ENCODE measurements at regions not wholly inside any gene's neighbourhood (a gene's known extent, or its start where the extent isn't known, plus 50 kb on each side); places are given as distances from the start of the nearest gene placed in this dataset.

DNA sequence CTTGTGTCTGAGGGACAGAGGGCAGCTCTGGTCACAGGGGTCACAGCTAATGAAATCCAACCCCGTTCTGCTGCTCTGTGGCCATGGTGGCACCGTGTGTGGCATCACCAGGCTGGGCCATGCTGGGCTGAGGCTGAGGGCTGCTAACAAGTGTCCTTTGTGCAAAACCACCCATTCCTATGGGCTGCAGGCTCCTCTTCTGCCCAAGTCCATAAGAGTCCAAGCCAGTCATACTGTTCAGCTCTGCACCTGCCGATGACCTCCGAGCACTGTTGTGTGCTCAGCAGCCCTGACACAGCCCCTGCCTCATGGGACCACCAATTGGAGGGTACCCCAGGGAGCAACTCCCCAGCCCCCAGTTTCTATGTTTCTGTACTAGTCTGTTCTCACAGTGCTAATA, 133.1 kb downstream of the WDR11 start:
- no peak overlapping the region for H3K27ac ChIP-seq (ENCODE audit: low read length)
- H3K4me3 ChIP-seq (ENCODE audit: low read length) = no peak overlapping the region
- TF ChIP-seq TAF1 (IDR thresholded peaks at IDR 0.05; ENCODE audit: low read depth) = no peak
- TF ChIP-seq, protein P1, sequence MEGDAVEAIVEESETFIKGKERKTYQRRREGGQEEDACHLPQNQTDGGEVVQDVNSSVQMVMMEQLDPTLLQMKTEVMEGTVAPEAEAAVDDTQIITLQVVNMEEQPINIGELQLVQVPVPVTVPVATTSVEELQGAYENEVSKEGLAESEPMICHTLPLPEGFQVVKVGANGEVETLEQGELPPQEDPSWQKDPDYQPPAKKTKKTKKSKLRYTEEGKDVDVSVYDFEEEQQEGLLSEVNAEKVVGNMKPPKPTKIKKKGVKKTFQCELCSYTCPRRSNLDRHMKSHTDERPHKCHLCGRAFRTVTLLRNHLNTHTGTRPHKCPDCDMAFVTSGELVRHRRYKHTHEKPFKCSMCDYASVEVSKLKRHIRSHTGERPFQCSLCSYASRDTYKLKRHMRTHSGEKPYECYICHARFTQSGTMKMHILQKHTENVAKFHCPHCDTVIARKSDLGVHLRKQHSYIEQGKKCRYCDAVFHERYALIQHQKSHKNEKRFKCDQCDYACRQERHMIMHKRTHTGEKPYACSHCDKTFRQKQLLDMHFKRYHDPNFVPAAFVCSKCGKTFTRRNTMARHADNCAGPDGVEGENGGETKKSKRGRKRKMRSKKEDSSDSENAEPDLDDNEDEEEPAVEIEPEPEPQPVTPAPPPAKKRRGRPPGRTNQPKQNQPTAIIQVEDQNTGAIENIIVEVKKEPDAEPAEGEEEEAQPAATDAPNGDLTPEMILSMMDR (IDR thresholded peaks at IDR 0.05; ENCODE audit: poor library complexity, severe bottlenecking) = no peak
- TF ChIP-seq SMC3 (conservative IDR thresholded peaks at IDR 0.05; ENCODE audit: poor library complexity) = no peak
- TF ChIP-seq POLR2AphosphoS5 (IDR thresholded peaks at IDR 0.05) = no peak
- no peak for TF ChIP-seq EZH2 (IDR thresholded peaks at IDR 0.05; ENCODE audit: borderline replicate concordance, insufficient read depth, low read length, poor library complexity, severe bottlenecking)
- TF ChIP-seq, protein P2, sequence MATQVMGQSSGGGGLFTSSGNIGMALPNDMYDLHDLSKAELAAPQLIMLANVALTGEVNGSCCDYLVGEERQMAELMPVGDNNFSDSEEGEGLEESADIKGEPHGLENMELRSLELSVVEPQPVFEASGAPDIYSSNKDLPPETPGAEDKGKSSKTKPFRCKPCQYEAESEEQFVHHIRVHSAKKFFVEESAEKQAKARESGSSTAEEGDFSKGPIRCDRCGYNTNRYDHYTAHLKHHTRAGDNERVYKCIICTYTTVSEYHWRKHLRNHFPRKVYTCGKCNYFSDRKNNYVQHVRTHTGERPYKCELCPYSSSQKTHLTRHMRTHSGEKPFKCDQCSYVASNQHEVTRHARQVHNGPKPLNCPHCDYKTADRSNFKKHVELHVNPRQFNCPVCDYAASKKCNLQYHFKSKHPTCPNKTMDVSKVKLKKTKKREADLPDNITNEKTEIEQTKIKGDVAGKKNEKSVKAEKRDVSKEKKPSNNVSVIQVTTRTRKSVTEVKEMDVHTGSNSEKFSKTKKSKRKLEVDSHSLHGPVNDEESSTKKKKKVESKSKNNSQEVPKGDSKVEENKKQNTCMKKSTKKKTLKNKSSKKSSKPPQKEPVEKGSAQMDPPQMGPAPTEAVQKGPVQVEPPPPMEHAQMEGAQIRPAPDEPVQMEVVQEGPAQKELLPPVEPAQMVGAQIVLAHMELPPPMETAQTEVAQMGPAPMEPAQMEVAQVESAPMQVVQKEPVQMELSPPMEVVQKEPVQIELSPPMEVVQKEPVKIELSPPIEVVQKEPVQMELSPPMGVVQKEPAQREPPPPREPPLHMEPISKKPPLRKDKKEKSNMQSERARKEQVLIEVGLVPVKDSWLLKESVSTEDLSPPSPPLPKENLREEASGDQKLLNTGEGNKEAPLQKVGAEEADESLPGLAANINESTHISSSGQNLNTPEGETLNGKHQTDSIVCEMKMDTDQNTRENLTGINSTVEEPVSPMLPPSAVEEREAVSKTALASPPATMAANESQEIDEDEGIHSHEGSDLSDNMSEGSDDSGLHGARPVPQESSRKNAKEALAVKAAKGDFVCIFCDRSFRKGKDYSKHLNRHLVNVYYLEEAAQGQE (IDR thresholded peaks at IDR 0.05; ENCODE audit: borderline replicate concordance) = no peak
- no peak for TF ChIP-seq MXI1 (conservative IDR thresholded peaks at IDR 0.05; ENCODE audit: poor library complexity, severe bottlenecking)
- no peak for TF ChIP-seq EP300 (conservative IDR thresholded peaks at IDR 0.05; ENCODE audit: poor library complexity, severe bottlenecking)
- TF ChIP-seq RAD21 (conservative IDR thresholded peaks at IDR 0.05) = no peak
- H3K9me2 ChIP-seq (ENCODE audit: insufficient read depth, low read length) = no peaks in the 10 kb centered on the region
- H3K27me3 ChIP-seq (ENCODE audit: insufficient read depth, low read depth, low read length) = peaks cover 17% of the 10 kb centered on the region
- no peaks in the 10 kb centered on the region for H3K36me3 ChIP-seq (ENCODE audit: insufficient read depth, low read length)
- H3K9me3 ChIP-seq (ENCODE audit: low read length) = no peaks in the 10 kb centered on the region
- no peaks in the 10 kb centered on the region for H3F3A ChIP-seq (ENCODE audit: insufficient read depth, low read length, poor library complexity, severe bottlenecking)
- no peak overlapping the region for H3K4me2 ChIP-seq (ENCODE audit: low read length)
- no peak overlapping the region for H3K9ac ChIP-seq (ENCODE audit: low read length)
- no peaks in the 10 kb centered on the region for H3K79me2 ChIP-seq (replicated peaks; ENCODE audit: insufficient read depth, low read length)
- H4K20me1 ChIP-seq (ENCODE audit: insufficient read depth) = no peaks in the 10 kb centered on the region
- H2AFZ ChIP-seq (ENCODE audit: low read depth, low read length) = no peak overlapping the region

DNA sequence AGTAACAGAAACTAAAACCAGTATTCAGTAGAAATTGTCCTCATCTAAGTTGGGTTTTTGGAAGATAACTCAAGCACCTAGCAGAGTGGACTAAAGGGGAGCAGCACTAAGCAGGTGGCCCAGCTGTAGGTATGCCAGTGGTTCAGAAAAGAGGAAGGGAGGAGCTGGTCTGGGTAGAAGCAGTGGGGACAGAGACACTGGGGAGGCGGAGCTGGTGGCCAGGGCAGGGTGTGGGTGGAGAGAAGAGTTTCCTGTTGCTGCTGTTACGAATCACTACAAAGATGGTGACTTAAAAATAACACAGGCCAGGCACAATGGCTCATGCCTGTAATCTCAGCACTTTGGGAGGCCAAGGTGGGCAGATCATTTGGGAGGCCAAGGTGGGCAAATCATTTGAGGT, 136.2 kb downstream of the WDR11 start:
- TF ChIP-seq MXI1 (conservative IDR thresholded peaks at IDR 0.05; ENCODE audit: poor library complexity, severe bottlenecking) (no peak), SMC3 (conservative IDR thresholded peaks at IDR 0.05; ENCODE audit: poor library complexity) (no peak), RAD21 (conservative IDR thresholded peaks at IDR 0.05) (no peak), EZH2 (IDR thresholded peaks at IDR 0.05; ENCODE audit: borderline replicate concordance, insufficient read depth, low read length, poor library complexity, severe bottlenecking) (no peak), TAF1 (IDR thresholded peaks at IDR 0.05; ENCODE audit: low read depth) (no peak), EP300 (conservative IDR thresholded peaks at IDR 0.05; ENCODE audit: poor library complexity, severe bottlenecking) (no peak), POLR2AphosphoS5 (IDR thresholded peaks at IDR 0.05) (no peak)
- TF ChIP-seq, protein P1 (IDR thresholded peaks at IDR 0.05; ENCODE audit: poor library complexity, severe bottlenecking) = no peak
- TF ChIP-seq, protein P2 (IDR thresholded peaks at IDR 0.05; ENCODE audit: borderline replicate concordance) = no peak
- Histone ChIP-seq H3K9me3 (ENCODE audit: low read length) (no peaks in the 10 kb centered on the region), H4K20me1 (ENCODE audit: insufficient read depth) (no peaks in the 10 kb centered on the region), H3K27ac (ENCODE audit: low read length) (no peak overlapping the region), H3K36me3 (ENCODE audit: insufficient read depth, low read length) (no peaks in the 10 kb centered on the region), H2AFZ (ENCODE audit: low read depth, low read length) (no peak overlapping the region), H3F3A (ENCODE audit: insufficient read depth, low read length, poor library complexity, severe bottlenecking) (no peaks in the 10 kb centered on the region), H3K79me2 (replicated peaks; ENCODE audit: insufficient read depth, low read length) (no peaks in the 10 kb centered on the region), H3K9me2 (ENCODE audit: insufficient read depth, low read length) (no peaks in the 10 kb centered on the region), H3K4me2 (ENCODE audit: low read length) (no peak overlapping the region), H3K4me3 (ENCODE audit: low read length) (no peak overlapping the region), H3K27me3 (ENCODE audit: insufficient read depth, low read depth, low read length) (no peaks in the 10 kb centered on the region), H3K9ac (ENCODE audit: low read length) (no peak overlapping the region)
